GM19455 (cell line): ENCODE measurements at regions not wholly inside any gene's neighbourhood (a gene's known extent, or its start where the extent isn't known, plus 50 kb on each side); places are given as distances from the start of the nearest gene placed in this dataset.
"Not testable (repeated sequence)": the region's sequence is repeated elsewhere in the genome, so short reads cannot be mapped to it uniquely, and the experiment has no call there.

Source experiments
- ATAC-seq: cut with Tn5 transposase; IDR thresholded peaks from one replicate; pipeline ENCODE4 v1.9.1; 2021; ENCODE audit not compliant: unreplicated experiment

DNA sequence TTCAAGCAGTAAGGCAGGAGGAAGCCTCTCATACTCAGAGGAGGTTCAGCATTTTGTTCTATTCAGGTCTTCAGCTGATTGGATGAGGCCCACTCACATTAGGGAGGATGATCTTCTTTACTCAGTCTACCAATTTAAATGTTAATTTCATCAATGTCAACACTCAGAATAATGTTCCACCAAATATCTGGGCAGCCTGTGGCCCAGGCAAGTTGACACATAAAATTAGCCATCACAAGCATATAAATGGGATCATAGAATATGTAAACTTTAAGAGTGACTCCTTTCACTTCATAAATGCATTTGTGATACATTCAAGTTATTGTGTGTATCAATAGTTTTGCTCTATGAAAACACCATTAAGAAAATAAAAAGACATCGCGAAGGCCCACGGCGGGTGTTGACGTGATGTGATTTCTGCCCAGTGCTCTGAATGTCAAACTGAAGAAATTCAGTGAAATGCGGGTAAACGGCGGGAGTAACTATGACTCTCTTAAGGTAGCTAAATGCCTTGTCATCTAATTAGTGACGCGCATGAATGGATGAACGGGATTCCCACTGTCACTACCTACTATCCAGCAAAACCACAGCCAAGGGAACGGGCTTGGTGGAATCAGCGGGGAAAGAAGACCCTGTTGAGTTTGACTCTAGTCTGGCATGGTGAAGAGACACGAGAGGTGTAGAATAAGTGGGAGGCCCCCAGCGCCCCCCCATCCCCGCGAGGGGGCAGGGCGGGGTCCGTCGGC, 536.1 kb upstream of the AUTS2 start:
- ATAC-seq: no peak

DNA sequence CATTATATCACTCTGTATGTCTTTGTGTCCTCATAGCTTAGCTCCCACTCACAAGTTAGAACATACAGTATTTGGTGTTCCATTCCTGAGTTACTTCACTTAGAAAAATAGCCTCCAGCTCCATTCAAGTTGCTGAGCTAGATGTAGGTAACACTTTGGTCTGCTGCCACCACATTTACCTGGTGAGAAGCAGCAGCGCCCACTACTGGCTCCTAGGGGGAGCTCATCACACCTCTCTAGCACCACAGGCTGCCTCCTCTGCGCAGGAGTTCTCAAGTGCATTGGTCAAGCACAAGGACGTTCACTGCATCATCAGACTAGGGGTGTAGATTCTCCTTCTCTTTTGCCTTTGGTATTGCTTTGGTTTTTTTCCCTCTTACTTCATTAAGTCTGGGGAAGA, 530.9 kb upstream of the AUTS2 start:
- no peak for ATAC-seq

DNA sequence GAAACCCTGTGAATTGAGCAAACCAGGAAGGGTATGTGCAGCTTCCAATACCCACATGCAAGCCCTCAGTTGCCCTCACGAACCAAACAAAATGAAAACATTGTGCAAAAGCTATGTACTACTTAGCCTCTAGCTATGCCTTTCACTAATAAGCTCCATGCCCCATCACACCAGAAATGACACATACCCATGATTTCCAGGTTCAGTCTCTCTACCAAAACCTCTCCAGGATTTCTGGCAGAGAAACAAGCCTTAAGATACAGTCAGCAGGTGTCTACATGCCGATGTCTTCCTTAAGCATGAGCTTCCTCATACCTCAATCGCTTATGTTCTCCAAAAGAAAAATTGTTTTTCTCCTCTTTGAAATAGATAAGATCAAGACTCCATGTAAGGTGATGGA, 527.8 kb upstream of the AUTS2 start:
- ATAC-seq: no peak

DNA sequence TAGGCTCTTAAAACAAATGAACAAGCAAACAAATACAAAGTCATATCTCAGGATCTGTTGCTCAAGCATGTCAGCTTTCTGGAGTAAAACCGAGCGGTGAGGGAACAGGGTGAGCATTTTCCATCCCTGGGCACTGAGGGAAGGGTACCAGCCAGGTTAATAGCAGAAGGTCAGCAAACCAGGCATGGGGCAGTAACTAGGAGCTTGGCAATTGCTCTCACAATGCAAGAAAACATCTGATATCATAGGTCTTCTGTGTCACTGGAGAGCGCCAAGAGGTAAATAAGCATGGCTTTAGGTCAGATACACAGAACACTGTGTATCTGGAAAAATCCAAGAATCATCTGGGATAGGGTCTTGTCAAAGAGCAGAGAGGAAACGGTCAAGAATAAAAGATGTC, 521.7 kb upstream of the AUTS2 start:
- ATAC-seq: no peak

DNA sequence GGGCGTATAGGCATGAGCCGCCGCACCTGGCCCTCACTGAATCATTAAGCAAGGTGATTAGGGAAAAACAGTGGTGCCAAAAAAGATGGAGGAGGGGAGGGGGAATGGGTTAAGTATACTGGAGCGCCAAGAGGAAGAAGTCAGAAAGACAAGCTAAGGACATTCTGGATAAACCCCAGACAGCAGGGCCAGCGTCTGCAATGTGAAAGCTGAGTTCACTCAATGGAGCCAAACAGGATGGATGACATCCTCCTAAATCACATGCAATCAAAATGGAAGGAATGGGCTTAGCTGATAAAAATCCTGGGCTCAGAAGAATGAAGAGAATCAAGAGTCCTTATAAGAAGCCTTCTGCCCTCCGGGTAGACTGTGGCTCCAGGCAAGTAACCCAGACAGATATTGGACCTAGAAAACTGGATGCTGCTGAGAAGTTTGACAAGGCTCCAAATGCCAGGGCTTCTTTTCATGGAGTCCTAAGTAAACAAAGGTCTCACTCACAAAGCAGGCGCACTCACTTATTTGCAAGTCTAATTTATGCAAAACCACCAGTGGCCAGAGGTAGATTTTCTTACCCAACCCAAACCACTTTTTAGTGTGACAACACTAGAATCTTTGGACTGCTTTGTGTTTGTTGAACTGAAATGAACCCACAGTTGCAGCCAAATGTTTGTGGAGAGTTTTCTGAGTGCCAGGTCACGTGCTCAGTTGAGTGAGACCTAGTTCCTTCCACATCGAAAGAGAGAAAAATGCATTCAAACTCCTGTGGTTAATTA, 519.1 kb upstream of the AUTS2 start:
- no peak for ATAC-seq

DNA sequence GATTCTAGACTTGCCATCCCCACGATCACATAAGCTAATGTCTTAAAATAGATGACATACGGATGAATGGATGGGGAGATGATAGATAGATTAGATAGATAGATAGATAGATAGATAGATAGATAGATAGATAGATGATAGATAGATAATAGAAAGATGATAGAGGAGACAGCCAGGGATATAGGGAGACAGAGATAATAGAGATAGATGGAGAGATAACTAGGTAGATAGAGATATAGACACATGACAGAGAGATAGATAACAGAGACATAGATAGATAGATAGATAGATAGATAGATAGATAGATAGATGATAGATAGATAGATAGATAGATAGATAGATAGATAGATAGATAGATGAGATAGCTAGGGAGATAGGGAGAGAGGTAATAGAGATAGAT, 511.0 kb upstream of the AUTS2 start:
- not testable (repeated sequence) for ATAC-seq

DNA sequence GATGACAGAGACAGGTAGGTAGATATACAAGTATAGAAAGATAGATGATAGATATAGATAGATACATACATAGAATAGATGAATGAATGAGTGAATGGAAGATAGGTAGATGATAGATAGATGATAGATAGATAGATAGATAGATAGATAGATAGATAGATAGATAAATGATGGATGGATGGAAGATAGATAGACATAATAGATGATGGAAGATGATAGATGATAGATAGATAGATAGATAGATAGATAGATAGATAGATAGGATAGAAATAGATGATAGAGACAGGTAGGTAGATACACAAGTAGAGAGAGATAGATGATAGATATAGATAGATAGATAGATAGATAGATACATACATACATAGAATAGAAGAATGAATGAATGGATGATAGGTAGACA, 510.1 kb upstream of the AUTS2 start:
- no peak for ATAC-seq

DNA sequence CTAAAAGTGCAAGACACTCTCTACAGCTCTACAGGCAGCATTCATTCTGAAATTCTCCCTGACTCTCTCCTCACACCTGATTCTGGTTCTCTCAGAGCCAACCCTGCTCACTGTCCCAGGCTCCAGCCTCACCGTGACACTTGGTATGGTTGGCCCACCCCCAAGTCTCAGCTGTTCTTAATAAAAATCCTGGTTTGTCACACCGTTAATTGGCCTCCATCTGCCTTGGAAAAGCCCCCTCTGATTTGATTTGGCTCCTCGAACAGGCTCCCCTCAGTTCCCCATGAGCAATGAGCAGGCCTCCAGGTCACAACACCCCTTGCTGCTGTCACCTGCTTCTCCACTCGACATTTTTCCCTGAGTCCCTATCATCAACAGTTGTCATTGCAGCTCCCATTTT, 507.3 kb upstream of the AUTS2 start:
- ATAC-seq: no peak

DNA sequence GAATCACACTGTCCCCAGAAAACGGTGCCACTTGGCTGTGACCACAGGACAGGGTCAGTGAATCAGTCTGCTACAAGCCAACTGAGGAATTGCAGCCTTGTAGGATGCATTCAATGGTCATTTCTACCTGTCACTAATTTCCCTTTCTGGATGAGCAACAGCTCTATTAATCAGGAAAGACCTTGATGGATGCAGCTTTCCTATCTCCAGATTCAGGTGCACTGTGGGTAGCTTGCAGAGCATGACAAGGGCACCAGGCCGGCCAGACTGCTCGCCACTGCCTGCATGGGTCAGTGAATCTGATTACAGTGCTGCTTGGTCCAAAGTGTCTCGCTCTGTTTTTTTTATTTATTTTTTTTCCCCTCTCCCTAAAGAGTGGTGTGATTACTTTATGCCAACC, 506.8 kb upstream of the AUTS2 start:
- ATAC-seq: no peak

DNA sequence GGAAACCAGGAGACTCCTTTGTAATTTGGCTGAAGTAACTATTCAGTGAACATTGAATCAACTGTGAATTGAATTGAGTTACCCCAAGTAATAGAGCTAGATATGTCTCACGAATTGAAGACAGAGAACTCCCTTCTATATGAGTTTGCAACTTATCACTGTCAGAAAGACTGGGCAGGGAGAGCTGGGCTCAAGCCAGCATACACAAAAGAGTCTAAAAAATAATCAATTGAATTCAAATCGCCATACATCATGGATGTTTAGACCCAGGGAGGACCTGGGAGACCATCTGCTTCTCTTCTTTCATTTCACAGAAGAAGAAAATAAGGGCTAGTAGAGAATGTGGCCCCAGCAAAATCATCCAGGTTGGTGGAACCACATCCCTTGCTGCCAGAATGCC, 503.1 kb upstream of the AUTS2 start:
- ATAC-seq: no peak

DNA sequence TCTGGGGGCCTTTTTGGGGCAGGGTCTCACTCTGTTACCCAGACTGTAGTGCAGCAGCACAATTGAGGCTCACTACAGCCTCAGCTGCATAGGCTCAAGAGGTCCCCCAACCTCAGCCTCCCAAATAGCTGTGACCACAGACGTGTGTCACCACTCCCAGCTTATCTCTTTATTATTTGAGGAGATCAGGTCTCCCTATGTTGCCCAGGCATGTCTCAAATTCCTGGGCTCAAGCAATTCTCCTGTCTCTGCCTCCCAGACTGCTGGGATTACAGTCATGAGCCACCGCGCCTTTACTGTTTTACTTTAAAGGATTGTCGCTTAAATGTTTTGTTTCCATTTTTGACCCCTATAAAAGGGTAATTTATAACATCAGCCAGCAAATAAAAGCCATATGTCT, 502.6 kb upstream of the AUTS2 start:
- ATAC-seq: no peak

DNA sequence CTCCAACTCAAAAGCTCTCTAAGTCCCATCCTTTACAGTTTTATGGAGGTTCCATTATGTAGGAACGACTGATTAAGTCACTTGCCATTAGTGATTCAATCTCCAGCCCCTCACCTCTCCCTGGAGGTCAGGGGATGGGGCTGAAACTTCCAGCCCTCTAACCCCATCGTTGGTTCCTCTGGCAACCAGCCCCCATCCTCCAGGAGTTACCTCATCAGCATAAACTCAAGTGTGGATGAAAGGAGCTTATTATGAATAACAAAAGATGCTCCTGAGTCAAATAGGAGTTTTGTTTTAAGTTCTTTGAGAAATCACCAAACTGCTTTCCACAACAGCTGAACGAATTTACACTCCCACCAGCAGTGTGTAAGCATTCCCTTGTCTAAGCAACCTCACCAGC, 494.3 kb upstream of the AUTS2 start:
- no peak for ATAC-seq

DNA sequence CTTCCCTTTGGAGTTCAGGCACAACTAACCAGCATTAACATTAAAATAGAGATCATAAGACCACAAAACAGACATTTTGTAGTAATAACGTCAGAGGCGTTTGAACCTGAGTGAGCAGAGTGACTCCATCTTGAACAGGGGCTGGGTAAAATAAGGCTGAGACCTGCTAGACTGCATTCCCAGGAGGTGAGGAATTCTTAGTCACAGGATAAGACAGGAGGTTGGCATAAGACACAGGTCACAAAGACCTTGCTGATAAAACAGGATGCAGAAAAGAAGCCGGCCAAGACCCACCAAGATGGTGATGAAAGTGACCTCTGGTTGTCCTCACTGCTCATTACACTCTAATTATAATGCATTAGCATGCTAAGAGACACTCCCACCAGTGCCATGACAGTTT, 493.2 kb upstream of the AUTS2 start:
- no peak for ATAC-seq

DNA sequence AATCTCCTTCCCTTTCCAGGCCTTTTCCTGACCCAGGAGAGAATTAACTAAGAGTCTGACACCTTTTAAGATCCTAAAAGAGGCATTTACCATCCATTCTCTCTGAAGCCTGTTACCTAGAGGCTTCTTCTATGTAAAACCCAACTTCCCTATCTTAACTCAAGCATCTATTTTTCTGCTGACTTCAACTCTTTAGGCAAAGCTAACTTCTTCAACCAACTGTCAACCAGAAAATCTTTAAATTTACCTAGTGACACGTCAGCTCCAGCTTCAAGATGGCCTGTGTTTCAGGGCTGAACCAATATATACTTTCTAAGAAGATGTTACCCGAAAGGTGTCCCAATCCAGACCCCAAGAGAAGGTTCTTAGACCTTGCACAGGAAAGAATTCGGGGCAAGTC, 492.3 kb upstream of the AUTS2 start:
- ATAC-seq: no peak

DNA sequence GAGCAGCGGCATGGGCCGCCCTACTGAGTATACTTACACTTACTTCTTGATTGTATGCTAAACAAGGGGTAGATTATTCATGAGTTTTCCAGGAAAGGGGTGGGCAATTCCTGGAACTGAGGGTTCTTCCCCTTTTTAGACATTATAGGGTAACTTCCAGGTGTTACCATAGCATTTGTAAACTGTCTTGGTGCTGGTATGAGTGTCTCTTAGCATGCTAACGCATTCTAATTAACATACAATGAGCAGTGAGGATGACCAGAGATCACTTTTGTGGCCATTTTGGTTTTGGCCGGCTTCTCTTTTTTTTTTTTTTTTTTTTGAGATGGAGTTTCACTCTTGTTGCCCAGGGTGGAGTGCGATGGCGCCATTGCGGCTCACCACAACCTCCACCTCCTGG, 491.8 kb upstream of the AUTS2 start:
- not testable (repeated sequence) for ATAC-seq

DNA sequence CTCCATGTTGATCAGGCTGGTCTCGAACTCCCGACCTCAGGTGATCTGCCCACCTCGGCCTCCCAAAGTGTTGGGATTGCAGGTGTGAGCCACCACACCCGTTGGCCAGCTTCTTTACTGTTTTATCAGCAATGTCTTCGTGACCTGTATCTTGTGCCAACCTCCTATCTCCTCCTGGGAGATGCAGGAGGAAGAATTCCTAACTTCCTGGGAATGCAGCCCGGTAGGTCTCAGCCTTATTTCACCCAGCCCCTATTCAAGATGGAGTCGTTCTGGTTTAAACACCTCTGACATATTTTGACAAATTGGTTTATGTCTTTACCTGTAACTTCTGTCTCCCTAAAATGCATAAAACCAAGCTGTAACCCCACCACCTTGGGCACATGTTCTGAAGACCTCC, 491.3 kb upstream of the AUTS2 start:
- ATAC-seq: not testable (repeated sequence)

DNA sequence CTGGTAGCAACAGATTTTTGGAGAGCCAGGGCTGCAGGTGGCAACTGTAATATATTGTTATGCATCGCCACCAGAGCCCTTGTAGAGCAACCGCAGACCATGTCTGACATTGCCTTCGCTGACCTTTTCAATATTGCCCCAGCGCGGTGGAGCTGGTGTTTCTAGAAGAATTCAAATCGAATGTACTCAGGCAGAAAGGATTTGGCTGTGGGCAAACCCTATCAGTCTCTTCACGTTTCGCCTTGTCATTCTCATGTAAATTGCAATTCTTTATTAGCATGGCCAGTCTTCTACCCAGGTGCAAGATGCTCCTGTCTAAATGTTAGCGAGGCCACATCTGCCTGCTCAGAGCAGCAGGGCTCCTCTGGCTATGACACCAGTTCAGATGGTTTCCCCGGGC, 490.2 kb upstream of the AUTS2 start:
- ATAC-seq: no peak

DNA sequence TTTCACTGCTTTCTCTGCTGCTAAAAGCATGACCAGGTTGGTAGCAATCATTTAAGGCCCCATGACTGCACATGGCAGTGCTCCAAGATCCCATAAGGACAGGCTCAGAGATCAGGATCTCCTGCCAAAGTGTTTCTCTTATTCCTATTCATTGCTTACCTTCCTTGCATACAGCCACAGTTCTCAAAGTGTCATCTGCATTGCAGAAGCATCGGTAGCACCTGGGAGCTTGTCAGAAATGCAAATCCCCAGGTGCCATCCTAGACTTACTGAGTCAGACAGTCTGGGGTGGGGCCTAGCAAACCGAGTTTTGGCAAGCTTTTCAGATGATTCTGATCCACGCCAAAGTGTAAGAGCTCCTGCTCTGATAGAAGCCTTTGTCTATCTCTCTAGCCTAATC, 489.0 kb upstream of the AUTS2 start:
- no peak for ATAC-seq

DNA sequence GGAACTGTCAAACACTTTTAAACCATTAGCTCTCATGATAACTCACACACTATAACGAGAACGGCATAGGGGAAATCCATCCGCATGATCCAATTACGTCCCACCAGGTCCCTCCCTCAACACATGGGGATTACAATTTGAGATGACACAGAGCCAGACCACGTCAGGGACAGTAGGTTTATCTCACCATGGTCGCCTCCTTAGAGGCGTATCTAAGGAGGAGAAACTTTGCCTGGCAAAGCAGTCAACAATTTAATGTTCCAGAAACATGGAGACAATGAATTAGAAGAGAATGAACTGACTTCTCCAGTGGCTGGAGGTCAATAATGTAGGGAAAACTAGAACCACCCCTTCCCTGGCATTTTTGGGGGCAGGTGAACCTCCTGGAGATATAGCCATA, 488.4 kb upstream of the AUTS2 start:
- no peak for ATAC-seq

DNA sequence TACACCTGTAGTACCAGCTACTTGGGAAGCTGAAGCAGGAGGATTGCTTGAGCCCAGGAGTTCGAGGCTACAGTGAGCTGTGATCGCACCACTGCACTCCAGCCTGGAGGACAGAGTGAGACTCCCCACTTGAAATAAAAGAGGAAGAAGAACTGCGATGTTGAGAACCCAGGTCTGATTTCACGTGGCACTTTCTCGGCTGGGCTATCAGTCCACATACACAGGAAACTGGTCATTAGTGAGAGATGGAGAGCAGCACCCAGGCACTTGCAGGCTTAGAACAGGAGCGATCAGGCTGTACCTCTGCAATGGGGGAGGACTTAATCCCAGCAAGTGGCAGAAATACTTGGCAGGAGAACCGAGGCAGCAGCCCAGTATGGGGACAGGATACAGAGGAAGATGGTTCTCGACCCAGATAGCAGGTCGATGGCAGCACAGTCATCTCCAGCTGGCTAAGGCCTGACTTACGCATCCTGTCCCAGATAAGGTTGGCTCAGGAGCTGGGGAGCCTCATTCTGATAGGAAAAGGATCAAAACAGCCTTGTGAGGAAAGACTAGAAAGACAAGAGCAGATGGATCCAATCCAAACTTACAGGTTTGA, 487.7 kb upstream of the AUTS2 start:
- no peak for ATAC-seq

DNA sequence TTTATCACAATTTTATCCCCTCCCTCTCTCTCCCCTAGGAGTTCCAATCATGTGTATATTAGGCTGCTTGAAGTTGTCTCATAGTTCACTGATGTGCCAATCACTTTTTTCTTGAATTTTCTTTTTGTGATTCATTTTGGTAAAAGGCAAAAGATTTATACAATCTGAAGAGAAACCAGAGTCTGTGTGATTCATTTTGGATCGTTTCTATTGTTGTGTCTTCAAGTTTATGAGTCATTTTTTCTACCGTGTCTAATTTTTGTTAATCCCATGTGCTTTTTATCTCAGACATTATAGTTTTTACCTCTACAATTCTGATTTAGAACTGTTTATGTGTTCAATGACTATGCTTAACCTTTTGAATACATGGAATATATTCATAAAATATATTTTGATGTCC, 483.9 kb upstream of the AUTS2 start:
- ATAC-seq: no peak

DNA sequence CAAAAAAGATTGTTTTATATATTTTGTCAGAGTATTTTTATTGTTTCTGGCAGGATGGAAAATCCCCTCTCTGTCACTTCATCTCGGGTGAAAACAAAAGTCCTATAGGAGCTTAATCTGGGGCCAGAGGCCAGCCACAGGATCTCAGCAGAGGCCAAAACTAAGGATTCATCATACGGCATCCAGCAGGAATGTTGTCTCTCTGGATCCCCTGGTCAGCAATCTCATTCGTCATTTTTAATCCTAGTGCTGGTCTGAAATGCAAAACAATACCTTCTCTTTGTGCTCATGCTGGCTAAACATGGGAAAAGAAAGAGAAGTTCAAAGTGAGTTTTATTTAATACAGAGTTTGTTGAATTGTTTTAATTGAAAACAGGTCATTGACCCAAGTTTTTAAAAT, 482.5 kb upstream of the AUTS2 start:
- no peak for ATAC-seq
